Kidney epithelial cell (primary cell): ENCODE measurements at regions not wholly inside any gene's neighbourhood (a gene's known extent, or its start where the extent isn't known, plus 50 kb on each side); places are given as distances from the start of the nearest gene placed in this dataset.

Source experiments
- DNase-seq: peaks from one replicate; pipeline ENCODE4 v3.0.0-alpha.2; 2010; ENCODE audit warnings: low read depth
- H3K27me3 ChIP-seq: 2 replicates; pipeline ENCODE4 v1.6.0; 2011; ENCODE audit warnings: low read length; ENCODE audit not compliant: control insufficient read depth, insufficient read depth
- H3K36me3 ChIP-seq: 2 replicates; pipeline ENCODE4 v1.5.1; 2011; ENCODE audit warnings: low read length; ENCODE audit not compliant: control insufficient read depth, insufficient read depth
- H3K4me3 ChIP-seq: 2 replicates; pipeline ENCODE4 v1.5.1; 2011; ENCODE audit warnings: low read depth, mild to moderate bottlenecking, control low read depth, low read length
- CTCF ChIP-seq: IDR thresholded peaks from 2 replicates; pipeline ENCODE4 v1.5.1; 2011; ENCODE audit warnings: mild to moderate bottlenecking, moderate library complexity, low read length, control low read depth, inconsistent platforms; ENCODE audit not compliant: insufficient read depth, poor library complexity, severe bottlenecking

DNA sequence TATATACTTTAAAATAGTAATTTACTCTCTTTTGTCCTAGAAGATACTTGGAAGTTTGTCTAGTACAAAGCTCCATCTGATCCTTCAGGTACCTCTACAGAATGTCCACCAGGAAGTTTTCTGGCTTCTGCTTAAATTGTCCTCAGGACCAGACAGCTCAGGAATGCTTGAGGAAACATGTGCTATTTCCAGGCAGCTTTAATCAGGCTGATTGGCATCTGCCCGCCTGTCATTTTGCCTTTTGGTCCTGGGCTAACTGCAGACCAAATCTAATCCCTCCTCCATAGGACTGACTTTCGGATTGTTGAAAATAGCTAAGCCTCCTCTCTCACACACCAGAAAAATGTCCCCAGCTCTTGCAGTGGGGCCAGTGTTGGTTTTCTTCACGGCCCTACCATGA is 113.4 kb upstream of the RGMA start:
- no peak for TF ChIP-seq CTCF
- DNase-seq: no peak
- Histone ChIP-seq H3K27me3 (no peaks in the 10 kb centered on the region), H3K4me3 (no peak overlapping the region), H3K36me3 (no peaks in the 10 kb centered on the region)

DNA sequence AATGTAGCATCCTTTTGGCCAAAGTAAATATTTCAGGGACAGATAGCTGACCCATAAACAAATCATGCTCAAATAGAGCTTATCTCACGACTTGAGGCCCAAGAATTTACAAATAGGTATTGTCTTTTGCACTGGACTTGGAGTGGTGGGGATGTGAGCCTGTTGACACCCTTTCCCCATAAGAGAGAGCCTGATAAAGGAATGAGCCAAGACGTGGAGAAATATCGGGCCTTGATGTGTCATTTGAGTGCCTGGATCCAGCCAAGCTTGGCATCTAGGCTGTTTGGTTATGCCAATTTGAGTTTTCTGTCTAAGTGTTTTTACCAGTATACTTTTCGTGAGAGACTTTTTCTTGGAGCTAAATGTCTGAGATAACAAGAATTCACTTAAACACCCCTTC is 112.9 kb upstream of the RGMA start:
- no peaks in the 10 kb centered on the region for H3K27me3 ChIP-seq
- H3K4me3 ChIP-seq: no peak overlapping the region
- TF ChIP-seq CTCF: no peak
- DNase-seq: no peak
- H3K36me3 ChIP-seq: no peaks in the 10 kb centered on the region

- no peak for TF ChIP-seq CTCF
- H3K4me3 ChIP-seq: no peak overlapping the region
- no peaks in the 10 kb centered on the region for H3K36me3 ChIP-seq
- no peak for DNase-seq
- H3K27me3 ChIP-seq: no peaks in the 10 kb centered on the region
Observed at GRCh38 chr15:93200837-93201226, 111.8 kb upstream of the RGMA start.

DNA sequence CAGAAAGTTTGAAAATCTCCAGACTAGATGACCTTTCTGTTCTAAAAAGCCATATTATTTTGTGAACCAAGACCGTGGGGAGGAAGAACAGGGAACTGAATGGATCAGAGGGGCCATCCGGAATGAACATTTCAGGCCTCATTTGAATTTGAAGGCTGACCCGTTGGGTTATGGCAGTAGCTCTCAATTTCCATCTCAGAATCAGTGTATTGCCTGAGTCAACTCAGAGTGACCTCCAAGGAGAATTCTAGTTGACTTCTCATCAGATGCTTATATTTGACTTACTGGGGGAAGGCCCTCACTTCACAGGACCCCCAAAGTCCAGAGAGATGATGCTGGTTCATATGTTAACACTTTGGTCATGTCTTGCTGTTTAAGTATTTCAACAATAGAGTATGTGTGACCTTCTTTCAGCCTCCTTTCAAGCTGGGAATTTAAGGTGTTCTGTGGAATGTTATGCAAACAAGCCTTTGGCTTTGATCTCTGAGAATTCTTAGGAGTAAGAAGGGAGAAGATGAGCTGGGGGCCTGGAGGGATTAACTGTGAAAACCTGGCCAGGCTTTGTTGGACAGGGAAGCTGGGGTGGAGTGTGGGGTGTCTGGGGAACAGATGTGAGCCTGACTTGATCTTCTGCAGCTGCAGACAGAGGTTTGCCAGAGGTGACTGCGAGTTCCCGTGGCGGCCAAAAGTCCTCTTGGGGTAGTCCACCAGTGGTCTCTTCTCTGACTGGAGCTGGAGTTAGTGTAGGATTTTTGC is 111.2 kb upstream of the RGMA start:
- Histone ChIP-seq H3K4me3 (no peak overlapping the region), H3K27me3 (no peaks in the 10 kb centered on the region), H3K36me3 (no peaks in the 10 kb centered on the region)
- no peak for TF ChIP-seq CTCF
- no peak for DNase-seq

DNA sequence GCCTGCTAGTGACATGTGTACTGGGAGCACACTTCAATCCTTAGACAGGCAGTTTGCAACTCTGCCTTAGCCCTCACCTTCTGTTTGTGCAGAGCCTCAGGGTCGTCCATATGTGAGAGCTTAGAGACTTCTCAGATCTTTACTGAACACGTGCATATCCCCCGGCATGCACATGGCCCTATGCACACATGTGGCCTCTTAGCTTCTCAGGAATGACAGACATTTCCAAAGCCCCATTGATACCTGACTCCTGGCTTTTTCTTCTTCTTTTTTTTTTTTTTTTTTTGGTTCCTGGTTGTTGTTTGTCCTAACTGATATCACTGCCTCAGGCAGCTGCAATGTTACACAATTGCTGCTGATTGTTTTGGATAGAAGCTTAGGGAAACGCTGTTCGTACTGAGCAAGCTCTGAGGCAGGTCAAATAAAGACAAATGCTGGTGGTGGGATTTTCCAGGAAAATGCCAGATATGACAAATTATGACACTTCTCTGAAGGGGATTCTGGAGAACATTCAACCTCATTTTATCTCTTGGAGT is 107.2 kb upstream of the RGMA start:
- H3K36me3 ChIP-seq: no peaks in the 10 kb centered on the region
- TF ChIP-seq CTCF: no peak
- no peak for DNase-seq
- H3K4me3 ChIP-seq: no peak overlapping the region
- no peaks in the 10 kb centered on the region for H3K27me3 ChIP-seq

DNA sequence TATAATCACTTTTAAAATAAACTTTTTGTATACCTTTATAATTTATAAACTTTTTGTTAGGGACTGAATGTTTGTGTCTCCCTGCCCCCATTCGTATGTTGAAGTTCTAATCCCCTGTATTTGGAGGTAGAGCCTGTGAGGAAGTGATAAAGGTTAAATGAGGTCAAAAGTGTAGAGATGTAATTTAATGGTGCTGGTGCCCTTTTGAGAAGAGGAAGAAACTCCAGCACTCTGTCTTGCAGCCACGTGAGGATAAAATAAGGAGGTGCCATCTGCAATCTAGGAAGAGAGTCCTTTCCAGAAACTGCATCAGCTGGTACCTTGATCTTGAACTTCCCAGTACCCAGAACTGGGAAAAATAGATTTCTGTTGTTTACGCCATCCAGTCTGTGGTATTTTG is 106.1 kb upstream of the RGMA start:
- no peaks in the 10 kb centered on the region for H3K27me3 ChIP-seq
- H3K4me3 ChIP-seq: no peak overlapping the region
- TF ChIP-seq CTCF: no peak
- H3K36me3 ChIP-seq: no peaks in the 10 kb centered on the region
- no peak for DNase-seq
